SKM-1 treated with dmso at 0.1 percent for 144 hours (cell line): ENCODE measurements at regions not wholly inside any gene's neighbourhood (a gene's known extent, or its start where the extent isn't known, plus 50 kb on each side); places are given as distances from the start of the nearest gene placed in this dataset.

Experiments
- DNase-seq: peaks from one replicate; lab custom pipeline; 2025; ENCODE audit not compliant: unreplicated experiment; lab: John Stamatoyannopoulos, UW

GRCh38 chr4:54542540-54543041, 115.2 kb upstream of the KIT start:
- no peak for DNase-seq

GRCh38 chr4:54543088-54543795, 114.5 kb upstream of the KIT start:
- no peak for DNase-seq

- DNase-seq: no peak
Observed at GRCh38 chr4:54545663-54546424, 111.9 kb upstream of the KIT start.

GRCh38 chr4:54547299-54548097, 110.3 kb upstream of the KIT start:
- DNase-seq: no peak

GRCh38 chr4:54548098-54548620, 109.6 kb upstream of the KIT start:
- DNase-seq: no peak

GRCh38 chr4:54548831-54549460, 108.8 kb upstream of the KIT start:
- no peak for DNase-seq

GRCh38 chr4:54550395-54551171, 107.2 kb upstream of the KIT start:
- no peak for DNase-seq

GRCh38 chr4:54553001-54553400, 104.8 kb upstream of the KIT start:
- DNase-seq: no peak

- no peak for DNase-seq
Observed at GRCh38 chr4:54554339-54554990, 103.3 kb upstream of the KIT start.

- DNase-seq: no peak
Observed at GRCh38 chr4:54556051-54556450, 101.7 kb upstream of the KIT start.

GRCh38 chr4:54556587-54556986, 101.2 kb upstream of the KIT start:
- DNase-seq: no peak

- no peak for DNase-seq
Observed at GRCh38 chr4:54558889-54559677, 98.7 kb upstream of the KIT start.

GRCh38 chr4:54560513-54560912, 97.2 kb upstream of the KIT start:
- no peak for DNase-seq

- DNase-seq: no peak
Observed at GRCh38 chr4:54561940-54562339, 95.8 kb upstream of the KIT start.

GRCh38 chr4:54566608-54567007, 91.1 kb upstream of the KIT start:
- no peak for DNase-seq

GRCh38 chr4:54567327-54567726, 90.4 kb upstream of the KIT start:
- DNase-seq: no peak

GRCh38 chr4:54568184-54568583, 89.6 kb upstream of the KIT start:
- no peak for DNase-seq

- no peak for DNase-seq
Observed at GRCh38 chr4:54570822-54571221, 86.9 kb upstream of the KIT start.
